Keratinocyte (primary cell): ENCODE measurements at regions not wholly inside any gene's neighbourhood (a gene's known extent, or its start where the extent isn't known, plus 50 kb on each side); places are given as distances from the start of the nearest gene placed in this dataset.

Experiments used
- CTCF ChIP-seq, 3 experiments: IDR thresholded peaks in 1 of 3; conservative IDR thresholded peaks in 1 of 3; optimal IDR thresholded peaks in 1 of 3; 2 replicates in 2 of 3; 3 replicates in 1 of 3; pipeline versions ENCODE3 to v1.5.1; 2011; ENCODE audit warnings: low read length in 3 of 3, mild to moderate bottlenecking in 3 of 3, moderate library complexity in 2 of 3, control low read depth in 1 of 3, inconsistent platforms in 1 of 3; ENCODE audit not compliant: insufficient read depth in 2 of 3; ENCODE audit errors: extremely low read depth in 1 of 3
- EZH2 ChIP-seq: IDR thresholded peaks from one replicate; pipeline ENCODE4 v1.6.1; 2012; ENCODE audit warnings: inconsistent platforms, mild to moderate bottlenecking, low read length, moderate library complexity

- no peak for TF ChIP-seq CTCF (optimal IDR thresholded peaks at IDR 0.05 in 1 of 3, IDR thresholded peaks at IDR 0.05 in 1 of 3, conservative IDR thresholded peaks at IDR 0.05 in 1 of 3; ENCODE audit: extremely low read depth in 1 of 3, insufficient read depth in 2 of 3, low read length in 3 of 3)
- no peak for TF ChIP-seq EZH2
These were observed 70.5 kb downstream of the LINC01488 start for GRCh38 chr11:69551963-69552362.
